ENCODE measurements at regions not wholly inside any gene's neighbourhood (a gene's known extent, or its start where the extent isn't known, plus 50 kb on each side); places are given as distances from the start of the nearest gene placed in this dataset.

DNA sequence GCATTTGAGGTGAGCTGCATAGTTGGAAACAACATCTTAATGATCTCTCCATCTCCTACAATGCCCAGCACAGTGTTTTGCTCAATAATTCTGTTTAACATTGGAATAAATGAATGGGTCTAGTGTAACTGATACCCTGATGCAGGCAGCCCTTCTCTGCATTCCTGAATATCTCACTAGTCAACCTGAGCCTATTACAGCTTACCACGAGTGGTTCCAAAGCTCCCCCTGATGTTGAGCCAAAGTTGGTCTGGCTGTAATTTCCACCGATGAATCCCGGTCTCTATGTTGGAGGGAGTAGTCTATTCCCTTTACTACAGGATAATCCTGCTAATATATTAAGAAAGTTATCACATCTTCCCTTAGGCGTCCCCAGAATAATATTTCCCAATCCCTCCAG lies 63.8 kb downstream of the ZBTB18 start:
- no peak overlapping the region for H3K4me3 ChIP-seq
- H3K4me1 ChIP-seq, result peaks cover 4% of the 10 kb centered on the region
- DNase-seq, result no peak
- intact Hi-C loops (cut with micrococcal nuclease), result no loop called here
- H3K36me3 ChIP-seq, result no peaks in the 10 kb centered on the region
- H3K27ac ChIP-seq (replicated peaks), result no peak overlapping the region
- no peaks in the 10 kb centered on the region for H3K9me3 ChIP-seq (replicated peaks)
- TF ChIP-seq, protein P1, sequence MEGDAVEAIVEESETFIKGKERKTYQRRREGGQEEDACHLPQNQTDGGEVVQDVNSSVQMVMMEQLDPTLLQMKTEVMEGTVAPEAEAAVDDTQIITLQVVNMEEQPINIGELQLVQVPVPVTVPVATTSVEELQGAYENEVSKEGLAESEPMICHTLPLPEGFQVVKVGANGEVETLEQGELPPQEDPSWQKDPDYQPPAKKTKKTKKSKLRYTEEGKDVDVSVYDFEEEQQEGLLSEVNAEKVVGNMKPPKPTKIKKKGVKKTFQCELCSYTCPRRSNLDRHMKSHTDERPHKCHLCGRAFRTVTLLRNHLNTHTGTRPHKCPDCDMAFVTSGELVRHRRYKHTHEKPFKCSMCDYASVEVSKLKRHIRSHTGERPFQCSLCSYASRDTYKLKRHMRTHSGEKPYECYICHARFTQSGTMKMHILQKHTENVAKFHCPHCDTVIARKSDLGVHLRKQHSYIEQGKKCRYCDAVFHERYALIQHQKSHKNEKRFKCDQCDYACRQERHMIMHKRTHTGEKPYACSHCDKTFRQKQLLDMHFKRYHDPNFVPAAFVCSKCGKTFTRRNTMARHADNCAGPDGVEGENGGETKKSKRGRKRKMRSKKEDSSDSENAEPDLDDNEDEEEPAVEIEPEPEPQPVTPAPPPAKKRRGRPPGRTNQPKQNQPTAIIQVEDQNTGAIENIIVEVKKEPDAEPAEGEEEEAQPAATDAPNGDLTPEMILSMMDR (IDR thresholded peaks at IDR 0.05; ENCODE audit: borderline replicate concordance), result no peak
- peaks cover 37% of the 10 kb centered on the region for H3K27me3 ChIP-seq (ENCODE audit: low read depth)

DNA sequence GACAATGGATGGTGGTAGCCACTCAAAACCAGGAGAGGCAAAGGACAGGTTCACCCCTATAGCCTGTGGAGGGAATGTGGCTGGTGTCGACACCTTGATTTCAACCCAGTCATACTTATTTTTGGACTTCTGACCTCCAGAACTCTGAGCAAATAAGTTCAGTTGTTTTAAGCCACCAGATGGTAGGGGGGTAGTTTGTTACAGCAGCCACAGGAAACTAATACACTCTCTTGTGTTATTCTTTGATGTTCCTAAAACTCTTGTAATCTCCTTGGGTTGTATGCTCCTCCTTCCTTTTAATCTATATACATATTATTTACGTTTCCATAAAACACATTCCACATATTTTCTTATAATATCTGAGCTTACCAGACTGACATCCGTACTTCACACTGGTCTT lies 65.9 kb downstream of the ZBTB18 start:
- intact Hi-C loops (cut with micrococcal nuclease), result no loop called here
- DNase-seq, result no peak
- Histone ChIP-seq H3K36me3 (no peaks in the 10 kb centered on the region), H3K4me3 (no peak overlapping the region), H3K27ac (replicated peaks) (no peak overlapping the region), H3K4me1 (peaks cover 4% of the 10 kb centered on the region), H3K9me3 (replicated peaks) (no peaks in the 10 kb centered on the region), H3K27me3 (ENCODE audit: low read depth) (peaks cover 39% of the 10 kb centered on the region)
- TF ChIP-seq, protein P1 (IDR thresholded peaks at IDR 0.05; ENCODE audit: borderline replicate concordance), result no peak

DNA sequence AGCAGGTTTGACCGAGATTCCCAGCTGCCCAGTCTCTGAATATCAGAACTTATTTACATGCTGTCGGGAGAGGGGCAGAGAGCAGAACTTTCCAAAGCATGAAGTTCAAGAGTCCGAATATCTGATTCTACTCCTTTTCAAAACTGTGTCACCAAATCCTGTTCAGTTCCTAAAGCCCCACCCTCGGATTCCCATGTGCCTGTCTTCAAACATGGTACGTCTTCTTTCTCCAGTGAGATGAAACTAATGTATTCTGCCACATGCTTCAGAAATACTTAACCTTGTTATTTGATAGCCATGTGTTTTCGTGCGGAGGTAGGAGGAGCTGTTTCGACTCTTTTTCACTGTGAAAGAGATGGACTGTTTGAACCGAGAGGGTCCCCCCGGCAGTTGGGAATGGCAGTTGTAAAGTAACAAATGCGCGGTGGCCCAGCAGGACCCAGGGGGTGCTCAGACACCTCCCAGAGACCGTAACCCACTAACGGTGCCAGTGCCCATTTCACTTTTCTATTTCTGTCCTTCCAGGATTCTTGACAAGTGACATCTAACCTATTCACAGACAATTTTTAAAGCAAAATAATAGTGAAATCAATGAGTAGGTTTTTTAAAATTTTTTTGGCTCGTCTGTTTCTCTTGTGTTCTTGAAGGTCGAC lies 67.2 kb downstream of the ZBTB18 start:
- Histone ChIP-seq H3K36me3 (no peaks in the 10 kb centered on the region), H3K27ac (replicated peaks) (no peak overlapping the region), H3K4me3 (no peak overlapping the region), H3K9me3 (replicated peaks) (no peaks in the 10 kb centered on the region), H3K27me3 (ENCODE audit: low read depth) (peaks cover 51% of the 10 kb centered on the region), H3K4me1 (peaks cover 4% of the 10 kb centered on the region)
- no peak for DNase-seq
- intact Hi-C loops (cut with micrococcal nuclease), result no loop called here
- TF ChIP-seq, protein P1 (IDR thresholded peaks at IDR 0.05; ENCODE audit: borderline replicate concordance), result no peak

DNA sequence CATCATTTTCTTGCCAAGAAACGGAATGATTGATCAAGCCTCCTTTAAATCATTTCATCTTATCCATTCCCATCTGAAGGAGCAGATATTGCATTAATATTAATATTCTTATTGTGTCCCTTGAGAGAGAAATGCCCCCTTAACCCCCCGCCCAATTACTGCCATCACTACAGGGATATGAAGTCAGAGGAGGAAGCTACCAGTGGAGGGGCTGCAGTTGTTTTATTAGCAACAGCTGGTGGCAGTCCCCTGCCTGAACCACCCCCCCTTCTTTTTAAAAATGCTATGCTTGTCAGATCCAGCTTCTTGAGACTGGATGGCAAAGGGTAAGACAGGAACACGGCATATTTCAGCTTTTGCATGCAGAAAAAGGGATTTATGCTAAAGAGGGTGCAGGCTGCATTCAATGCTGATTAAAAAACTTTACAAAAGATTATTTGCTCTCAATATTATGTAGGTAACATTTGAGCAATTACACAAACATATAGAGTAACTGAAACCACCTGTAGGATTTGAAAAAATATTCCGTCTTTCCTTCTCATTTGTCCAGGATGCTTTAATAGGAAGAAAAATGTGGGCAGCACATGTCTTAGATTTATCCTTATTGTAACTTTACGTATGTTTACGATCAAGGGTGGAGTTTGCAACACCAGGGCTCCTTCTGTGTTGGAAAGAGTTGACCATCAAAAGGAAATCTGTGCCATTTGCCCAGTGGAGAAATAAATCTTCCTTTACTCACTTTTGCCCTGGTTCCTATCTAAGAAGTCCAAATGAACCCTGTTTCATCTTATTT lies 77.7 kb downstream of the ZBTB18 start:
- intact Hi-C loops (cut with micrococcal nuclease), result no loop called here
- TF ChIP-seq, protein P1 (IDR thresholded peaks at IDR 0.05; ENCODE audit: borderline replicate concordance), result no peak

DNA sequence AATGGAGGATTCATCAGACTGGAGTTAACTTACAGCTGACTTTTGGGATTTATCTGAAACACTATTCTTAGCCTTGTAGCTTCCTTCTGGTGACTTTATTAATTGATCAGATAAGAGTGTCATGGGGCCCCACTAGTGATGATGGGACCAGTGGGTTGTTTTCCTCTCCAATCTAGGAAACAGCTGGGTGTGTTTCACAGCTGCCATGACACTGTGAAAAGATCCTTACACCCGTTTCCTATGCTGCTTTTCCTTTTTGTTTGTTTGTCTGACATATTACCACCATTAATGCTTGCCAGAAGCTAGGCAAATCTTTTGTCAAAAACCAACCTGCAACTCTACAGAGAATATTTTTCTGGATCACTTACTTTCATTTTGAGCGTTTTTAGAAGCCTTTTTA lies 86.2 kb downstream of the ZBTB18 start:
- Histone ChIP-seq H3K9me3 (replicated peaks) (peaks cover 5% of the 10 kb centered on the region), H3K27me3 (ENCODE audit: low read depth) (peaks cover 9% of the 10 kb centered on the region), H3K27ac (replicated peaks) (peak overlapping the region; percentile 76), H3K4me3 (no peak overlapping the region), H3K4me1 (peaks cover 25% of the 10 kb centered on the region), H3K36me3 (no peaks in the 10 kb centered on the region)
- TF ChIP-seq, protein P1 (IDR thresholded peaks at IDR 0.05; ENCODE audit: borderline replicate concordance), result no peak
- DNase-seq, result no peak
- intact Hi-C loops (cut with micrococcal nuclease), result no loop called here

More for the DNA sequence above, 77.7 kb downstream of the ZBTB18 start:
- no peaks in the 10 kb centered on the region for H3K27me3 ChIP-seq (ENCODE audit: low read depth)
- H3K4me1 ChIP-seq, result no peaks in the 10 kb centered on the region
- DNase-seq, result no peak
- no peak overlapping the region for H3K27ac ChIP-seq (replicated peaks)
- peaks cover 16% of the 10 kb centered on the region for H3K9me3 ChIP-seq (replicated peaks)
- no peak overlapping the region for H3K4me3 ChIP-seq
- H3K36me3 ChIP-seq, result no peaks in the 10 kb centered on the region
